Pancreas (tissue), 10 donors: ENCODE measurements at regions not wholly inside any gene's neighbourhood (a gene's known extent, or its start where the extent isn't known, plus 50 kb on each side); places are given as distances from the start of the nearest gene placed in this dataset.

ENCODE experiments used
- ATAC-seq, 4 donors: fragments of 200-7000 bp; cut with Tn5 transposase; one replicate each; pipeline versions ENCODE4 v1.8.0 to v1.9.1; 2020; ENCODE audit warnings: mild to moderate bottlenecking in 4 of 4, moderate library complexity in 4 of 4
- DNase-seq, 6 donors: peaks; one replicate each; pipeline ENCODE4 v3.0.0-alpha.2; 2020
- FAIRE-seq: peaks from 2 replicates; lab custom pipeline; 2012; peaks lifted over from hg19 to GRCh38; lab: Jason Lieb, UNC
- H3K27ac ChIP-seq, 4 donors: fragments of 200-600 bp; sonication (generic); 1 replicate in 3 of 4; 2 replicates in 1 of 4; pipeline versions ENCODE4 v1.5.0 to v1.8.0; 2020
- H3K27me3 ChIP-seq, 4 donors: fragments of 200-600 bp; one replicate each; pipeline ENCODE4 v1.8.0; 2021
- H3K36me3 ChIP-seq, 3 donors: fragments of 200-600 bp; sonication (generic) in 1 of 3; one replicate each; pipeline versions ENCODE4 v1.5.0 to v1.8.0; 2020 to 2021
- H3K4me1 ChIP-seq, 3 donors: fragments of 200-600 bp; one replicate each; pipeline ENCODE4 v1.8.0; 2021
- H3K4me3 ChIP-seq, 4 donors: fragments of 200-600 bp; sonication (generic) in 2 of 4; one replicate each; pipeline versions ENCODE4 v1.5.0 to v1.8.0; 2020 to 2021
- H3K9me3 ChIP-seq, 4 donors: fragments of 200-600 bp; one replicate each; pipeline ENCODE4 v1.8.0; 2021
- WGBS, 2 donors: extraction: QIAGEN DNeasy Blood & Tissue Kit; methylation state at CpG; one replicate each; pipeline ENCODE4 v1.1.7; 2013; 5-methylcytosine and 5-hydroxymethylcytosine counted together
- intact Hi-C, 3 donors: fragments of 100-400 bp; cut with DNase I; formaldehyde crosslinking; loops; one replicate each; pipeline versions ENCODE4 v1.11.1 to v1.14.2; 2022
- TF ChIP-seq, protein P1 (sequence below), 4 donors: fragments of 200-600 bp; sonication (generic) in 3 of 4; IDR thresholded peaks; one replicate each; pipeline versions ENCODE4 v1.5.0 to v1.8.0; 2021; ENCODE audit warnings: antibody characterized with exemption in 4 of 4
- donor health status: healthy with polysubstance abuse.
- donor health status: DM: no; HTN: no; CAD: no; lungs with moderate emphysema.
- donor health status: DM: no; HTN: no; CAD: no.
- donor health status: control.
- donor health status: control.
- donor health status: Bipolar disorder and iron deficiency.
- donor health status: DM: yes; HTN: yes; CAD: no.
- donor health status: DM: no; HTN: no; CAD: no.
- donor health status: DM: no; HTN: no; CAD: no.
- donor health status: DM: yes; HTN: yes; CAD: no.

DNA sequence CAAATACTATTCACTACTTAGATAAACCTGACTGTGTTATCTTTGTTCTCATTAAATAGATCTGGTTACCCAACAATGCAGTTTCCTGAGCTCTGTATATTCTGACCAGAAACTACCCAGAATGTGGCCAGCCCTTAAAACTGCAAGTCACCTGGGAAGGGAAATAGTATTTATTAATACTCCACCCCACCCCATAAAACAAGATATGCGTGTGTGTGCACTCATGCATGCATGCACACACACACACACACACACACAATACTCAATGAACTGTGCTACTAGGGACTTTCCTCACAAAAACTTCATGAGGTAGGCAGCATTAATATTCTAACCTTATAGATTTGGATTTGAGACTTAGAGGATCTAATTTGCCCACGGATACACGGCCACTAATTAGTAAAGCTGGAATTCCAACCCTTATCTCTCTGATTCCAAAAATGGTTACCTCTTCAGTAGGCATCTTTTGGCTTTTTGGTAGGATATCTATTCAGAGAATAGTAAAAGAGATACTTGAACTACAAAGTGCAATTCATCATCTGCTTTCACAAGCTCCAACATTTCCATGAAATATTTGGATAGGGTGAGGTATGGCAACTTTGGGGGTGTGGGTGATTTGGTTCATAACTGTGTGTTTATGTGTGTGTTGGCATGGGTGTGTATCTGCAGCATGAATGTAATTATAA, 197.0 kb upstream of the CFAP20DC start:
- no peaks in the 10 kb centered on the region for H3K9me3 ChIP-seq
- intact Hi-C loops = no loop called here
- H3K36me3 ChIP-seq = no peaks in the 10 kb centered on the region
- TF ChIP-seq, protein P1, sequence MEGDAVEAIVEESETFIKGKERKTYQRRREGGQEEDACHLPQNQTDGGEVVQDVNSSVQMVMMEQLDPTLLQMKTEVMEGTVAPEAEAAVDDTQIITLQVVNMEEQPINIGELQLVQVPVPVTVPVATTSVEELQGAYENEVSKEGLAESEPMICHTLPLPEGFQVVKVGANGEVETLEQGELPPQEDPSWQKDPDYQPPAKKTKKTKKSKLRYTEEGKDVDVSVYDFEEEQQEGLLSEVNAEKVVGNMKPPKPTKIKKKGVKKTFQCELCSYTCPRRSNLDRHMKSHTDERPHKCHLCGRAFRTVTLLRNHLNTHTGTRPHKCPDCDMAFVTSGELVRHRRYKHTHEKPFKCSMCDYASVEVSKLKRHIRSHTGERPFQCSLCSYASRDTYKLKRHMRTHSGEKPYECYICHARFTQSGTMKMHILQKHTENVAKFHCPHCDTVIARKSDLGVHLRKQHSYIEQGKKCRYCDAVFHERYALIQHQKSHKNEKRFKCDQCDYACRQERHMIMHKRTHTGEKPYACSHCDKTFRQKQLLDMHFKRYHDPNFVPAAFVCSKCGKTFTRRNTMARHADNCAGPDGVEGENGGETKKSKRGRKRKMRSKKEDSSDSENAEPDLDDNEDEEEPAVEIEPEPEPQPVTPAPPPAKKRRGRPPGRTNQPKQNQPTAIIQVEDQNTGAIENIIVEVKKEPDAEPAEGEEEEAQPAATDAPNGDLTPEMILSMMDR (IDR thresholded peaks at IDR 0.05) = no peak
- H3K4me1 ChIP-seq = peaks cover 0 to 7% (median 4%) of the 10 kb centered on the region in 3 donors
- WGBS, 2 donors = 83 to 93% methylated on average over 3 of the region's 3 CpGs
- H3K27me3 ChIP-seq = no peaks in the 10 kb centered on the region
- H3K27ac ChIP-seq = no peak overlapping the region
- FAIRE-seq (no peak), DNase-seq (no peak), ATAC-seq (no peak)
- no peak overlapping the region for H3K4me3 ChIP-seq

DNA sequence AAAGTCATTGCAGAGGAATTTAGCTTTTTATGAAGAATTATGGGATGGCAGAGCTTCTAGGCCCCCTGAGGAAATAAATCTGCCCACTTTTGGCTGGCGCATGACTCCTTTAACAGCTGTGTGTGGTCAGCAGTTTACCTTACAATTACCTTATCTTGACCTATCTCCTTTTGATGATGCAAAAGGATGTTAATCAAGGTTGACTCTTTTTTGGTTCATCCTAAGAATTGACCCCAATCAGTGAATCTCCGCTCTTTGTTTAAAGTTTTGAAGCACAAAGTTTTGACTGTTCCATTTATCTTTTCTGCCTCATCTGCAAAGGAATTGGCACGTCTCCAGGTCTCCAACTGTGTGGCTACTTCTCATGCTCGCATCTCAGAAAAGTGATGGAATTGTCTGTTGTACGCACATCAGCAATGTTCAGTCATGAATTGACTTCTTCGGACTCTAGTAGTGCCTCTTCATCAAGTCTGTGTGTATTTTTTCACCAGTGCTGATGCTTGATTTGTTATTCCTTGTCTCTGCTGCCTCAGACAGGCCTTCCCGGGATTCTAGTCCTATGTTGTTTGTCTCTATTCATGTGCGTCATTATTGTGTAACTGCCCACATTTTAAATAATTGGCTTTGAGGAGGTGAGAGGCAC, 196.2 kb upstream of the CFAP20DC start:
- 66 to 69% methylated on average over 8 of the region's 8 CpGs for WGBS, 2 donors
- Histone ChIP-seq H3K27ac (no peak overlapping the region), H3K9me3 (no peaks in the 10 kb centered on the region), H3K4me1 (peaks cover 0 to 7% (median 4%) of the 10 kb centered on the region in 3 donors), H3K4me3 (no peak overlapping the region), H3K27me3 (no peaks in the 10 kb centered on the region), H3K36me3 (no peaks in the 10 kb centered on the region)
- no peak for DNase-seq
- peak in 1 of 4 donors; percentile 9 for ATAC-seq
- intact Hi-C loops = no loop called here
- TF ChIP-seq, protein P1 (IDR thresholded peaks at IDR 0.05) = no peak
- no peak for FAIRE-seq

DNA sequence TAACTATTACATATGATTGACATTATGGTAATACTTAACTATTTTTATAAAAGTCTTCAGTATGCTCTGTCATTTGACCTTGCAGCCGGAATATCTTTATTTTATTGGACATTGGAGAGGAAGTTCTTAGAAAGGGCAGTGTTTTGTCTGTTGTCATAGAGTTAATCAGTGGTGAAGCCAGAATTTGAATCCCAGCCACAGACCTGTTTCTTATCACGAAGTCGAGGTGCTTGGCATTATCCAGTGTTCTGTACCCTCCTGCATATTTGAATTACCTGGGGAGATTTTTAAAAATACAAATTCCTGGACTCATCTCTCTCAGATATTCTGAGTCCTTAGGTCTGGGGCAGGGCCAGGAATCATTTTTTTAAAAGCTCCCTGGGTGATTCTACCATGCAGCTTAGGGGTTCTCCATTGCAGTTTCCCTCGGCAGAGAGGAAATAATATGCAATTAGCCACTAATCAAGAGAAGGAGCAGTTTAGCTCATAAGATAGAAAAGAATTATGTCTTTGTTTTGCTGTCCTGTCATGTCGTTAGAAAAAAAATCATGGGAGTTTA, 195.6 kb upstream of the CFAP20DC start:
- H3K4me1 ChIP-seq = peaks cover 0 to 7% (median 4%) of the 10 kb centered on the region in 3 donors
- no peak for DNase-seq
- peak in 3 of 4 donors; percentile 65 to 74 (median 67) for ATAC-seq
- WGBS, 2 donors = 16% methylated on average over 5 of the region's 5 CpGs
- FAIRE-seq = no peak
- H3K27ac ChIP-seq = no peak overlapping the region
- TF ChIP-seq, protein P1 (IDR thresholded peaks at IDR 0.05) = no peak
- no peaks in the 10 kb centered on the region for H3K36me3 ChIP-seq
- H3K27me3 ChIP-seq = no peaks in the 10 kb centered on the region
- no peak overlapping the region for H3K4me3 ChIP-seq
- intact Hi-C loops = no loop called here
- no peaks in the 10 kb centered on the region for H3K9me3 ChIP-seq

DNA sequence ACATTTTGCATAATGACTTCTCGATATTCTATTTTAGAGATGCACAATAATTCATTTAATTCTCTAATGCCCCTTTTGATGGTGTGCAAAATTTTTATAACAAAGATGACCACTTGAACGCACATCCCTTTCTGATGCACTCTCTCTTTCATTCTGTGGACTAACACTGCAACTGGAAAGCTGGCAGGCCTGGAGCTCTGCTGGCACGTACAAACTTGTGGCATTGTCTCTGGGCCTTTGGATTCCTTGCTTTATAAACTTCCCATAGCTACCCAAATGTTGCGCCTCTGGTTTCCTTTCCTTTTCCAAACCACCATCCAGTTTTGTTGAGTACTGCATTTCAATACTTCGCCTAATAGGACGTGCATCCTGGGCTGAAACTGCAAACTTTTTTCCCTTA, 194.5 kb upstream of the CFAP20DC start:
- 91 to 94% methylated on average over 6 of the region's 6 CpGs for WGBS, 2 donors
- intact Hi-C loops = no loop called here
- Histone ChIP-seq H3K27ac (no peak overlapping the region), H3K9me3 (no peaks in the 10 kb centered on the region), H3K36me3 (no peaks in the 10 kb centered on the region), H3K4me1 (peaks cover 0 to 7% (median 4%) of the 10 kb centered on the region in 3 donors), H3K4me3 (no peak overlapping the region), H3K27me3 (no peaks in the 10 kb centered on the region)
- no peak for ATAC-seq
- no peak for DNase-seq
- TF ChIP-seq, protein P1 (IDR thresholded peaks at IDR 0.05) = no peak
- FAIRE-seq = no peak
